Fibroblast of pulmonary artery (primary cell): ENCODE measurements at regions not wholly inside any gene's neighbourhood (a gene's known extent, or its start where the extent isn't known, plus 50 kb on each side); places are given as distances from the start of the nearest gene placed in this dataset.
A peak's percentile ranks its signal among the peaks of the same experiment; 100 is the strongest.

Experiments used
- DNase-seq: peaks from one replicate; pipeline ENCODE4 v3.0.0-alpha.2; 2010; ENCODE audit warnings: low read depth
- H3K4me3 ChIP-seq: replicated peaks from 2 replicates; pipeline ENCODE4 v1.5.1; 2011; ENCODE audit warnings: low read depth, mild to moderate bottlenecking, control low read depth, low read length, moderate library complexity
- TF ChIP-seq, protein P1 (sequence below): IDR thresholded peaks from 2 replicates; pipeline ENCODE4 v1.5.1; 2011; ENCODE audit warnings: mild to moderate bottlenecking, control low read depth, low read length, inconsistent platforms; ENCODE audit errors: missing control alignments

- H3K4me3 ChIP-seq = no peak overlapping the region
- TF ChIP-seq, protein P1, sequence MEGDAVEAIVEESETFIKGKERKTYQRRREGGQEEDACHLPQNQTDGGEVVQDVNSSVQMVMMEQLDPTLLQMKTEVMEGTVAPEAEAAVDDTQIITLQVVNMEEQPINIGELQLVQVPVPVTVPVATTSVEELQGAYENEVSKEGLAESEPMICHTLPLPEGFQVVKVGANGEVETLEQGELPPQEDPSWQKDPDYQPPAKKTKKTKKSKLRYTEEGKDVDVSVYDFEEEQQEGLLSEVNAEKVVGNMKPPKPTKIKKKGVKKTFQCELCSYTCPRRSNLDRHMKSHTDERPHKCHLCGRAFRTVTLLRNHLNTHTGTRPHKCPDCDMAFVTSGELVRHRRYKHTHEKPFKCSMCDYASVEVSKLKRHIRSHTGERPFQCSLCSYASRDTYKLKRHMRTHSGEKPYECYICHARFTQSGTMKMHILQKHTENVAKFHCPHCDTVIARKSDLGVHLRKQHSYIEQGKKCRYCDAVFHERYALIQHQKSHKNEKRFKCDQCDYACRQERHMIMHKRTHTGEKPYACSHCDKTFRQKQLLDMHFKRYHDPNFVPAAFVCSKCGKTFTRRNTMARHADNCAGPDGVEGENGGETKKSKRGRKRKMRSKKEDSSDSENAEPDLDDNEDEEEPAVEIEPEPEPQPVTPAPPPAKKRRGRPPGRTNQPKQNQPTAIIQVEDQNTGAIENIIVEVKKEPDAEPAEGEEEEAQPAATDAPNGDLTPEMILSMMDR = no peak
- no peak for DNase-seq
Measured at GRCh38 chr4:159410076-159410777, 307.3 kb downstream of the RAPGEF2 start.

DNA sequence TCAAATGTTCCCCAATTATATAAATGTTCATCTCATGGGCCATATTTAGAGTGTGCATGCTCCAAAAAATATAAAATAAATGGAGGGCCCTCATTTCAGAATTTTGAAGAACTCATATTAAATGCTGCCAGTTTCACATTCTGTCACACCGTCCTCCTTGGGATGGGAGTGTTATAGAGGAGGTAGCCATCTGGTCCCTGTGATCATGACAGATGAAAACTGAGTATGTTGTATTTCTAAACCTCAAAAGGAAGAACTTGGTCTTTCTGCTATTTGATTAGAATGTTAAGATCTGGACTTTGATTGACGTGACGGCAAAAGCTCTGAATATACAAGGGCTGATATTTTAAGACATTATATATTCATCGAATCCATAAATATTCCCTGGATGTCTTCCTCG lies 308.0 kb downstream of the RAPGEF2 start:
- H3K4me3 ChIP-seq = no peak overlapping the region
- TF ChIP-seq, protein P1 = no peak
- no peak for DNase-seq

GRCh38 chr4:159413306-159413943 lies 310.5 kb downstream of the RAPGEF2 start:
- TF ChIP-seq, protein P1 = no peak
- no peak overlapping the region for H3K4me3 ChIP-seq
- DNase-seq = peak; percentile 30

DNA sequence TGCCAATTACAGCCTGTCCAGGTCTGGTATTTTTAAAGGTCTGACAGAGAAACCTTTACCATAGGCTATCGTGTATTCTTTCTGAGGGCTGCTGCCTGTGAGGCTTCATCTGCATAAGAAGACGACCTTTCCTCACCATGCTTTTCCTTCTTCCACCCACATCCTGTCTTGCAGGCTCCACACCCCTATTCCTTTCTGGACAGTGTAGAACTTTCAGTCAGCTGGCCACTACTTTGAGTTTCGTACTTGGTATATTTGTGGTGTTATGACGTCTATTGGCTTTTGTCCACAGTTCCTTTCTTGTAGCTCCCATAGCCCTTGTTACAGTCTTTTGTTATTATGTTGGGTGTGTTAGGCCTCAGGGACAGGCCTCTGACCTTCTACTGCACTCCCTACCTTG lies 311.4 kb downstream of the RAPGEF2 start:
- TF ChIP-seq, protein P1 = no peak
- no peak overlapping the region for H3K4me3 ChIP-seq
- DNase-seq = no peak

DNA sequence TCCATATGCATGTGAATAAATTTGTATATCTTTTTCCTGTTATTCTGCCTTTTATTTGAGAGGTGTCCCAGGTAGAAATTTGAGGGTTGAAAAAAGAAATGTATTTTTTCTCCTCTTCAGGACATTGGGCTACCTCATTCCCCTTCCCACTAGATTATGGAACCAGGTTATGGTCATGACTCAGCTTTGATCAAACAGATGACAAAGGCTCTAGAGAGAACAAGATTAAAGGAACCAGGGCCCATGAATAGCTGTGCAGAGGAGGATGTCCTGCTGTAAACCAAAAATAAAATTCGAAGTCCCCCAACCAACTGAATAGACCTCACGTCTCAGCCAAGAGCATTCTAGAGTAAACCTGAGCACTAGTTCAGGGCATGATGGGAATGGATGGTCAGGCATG lies 313.2 kb downstream of the RAPGEF2 start:
- no peak for DNase-seq
- no peak overlapping the region for H3K4me3 ChIP-seq

DNA sequence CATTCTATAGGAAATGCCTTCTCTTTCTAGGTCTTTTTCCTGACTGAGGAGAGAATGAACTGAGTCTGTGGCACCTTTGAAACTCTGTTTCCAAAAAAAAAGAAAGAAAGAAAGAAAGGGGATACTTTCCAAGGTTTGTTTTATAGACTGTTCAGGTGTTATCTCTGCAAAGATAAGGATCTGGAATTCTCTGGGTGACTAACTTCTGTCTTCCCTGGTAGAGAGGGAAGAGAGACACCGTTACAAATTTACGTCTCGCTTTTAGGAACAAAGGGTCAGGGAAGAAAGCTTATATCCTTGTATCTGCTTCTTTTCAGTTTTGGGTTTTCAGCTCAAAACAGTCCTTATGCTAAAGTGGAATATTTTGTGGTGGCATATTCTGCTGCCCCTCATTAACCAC lies 314.1 kb downstream of the RAPGEF2 start:
- no peak for DNase-seq
- TF ChIP-seq, protein P1 = no peak
- no peak overlapping the region for H3K4me3 ChIP-seq

More for the DNA sequence above, 313.2 kb downstream of the RAPGEF2 start:
- TF ChIP-seq, protein P1 = no peak
